Esophagus muscularis mucosa (tissue), 4 donors: ENCODE measurements at regions not wholly inside any gene's neighbourhood (a gene's known extent, or its start where the extent isn't known, plus 50 kb on each side); places are given as distances from the start of the nearest gene placed in this dataset.

Experiments
- CTCF ChIP-seq, 3 experiments: fragments of 200-600 bp in 2 of 3; fragments of 450-650 bp in 1 of 3; sonication (generic) in 2 of 3; IDR thresholded peaks; one replicate each; pipeline ENCODE4 v1.5.1; 2017 to 2019; ENCODE audit warnings: antibody characterized with exemption in 3 of 3, mild to moderate bottlenecking in 2 of 3, moderate library complexity in 1 of 3
- EP300 ChIP-seq: sonication (generic); formaldehyde crosslinking; IDR thresholded peaks from one replicate; pipeline ENCODE4 v1.6.1; 2017; ENCODE audit warnings: antibody characterized with exemption
- POLR2A ChIP-seq: fragments of 450-650 bp; IDR thresholded peaks from one replicate; pipeline ENCODE4 v1.6.1; 2017; ENCODE audit warnings: antibody characterized with exemption, moderate library complexity, mild to moderate bottlenecking, low read depth
- POLR2AphosphoS5 ChIP-seq, 2 donors: sonication (generic); formaldehyde crosslinking; IDR thresholded peaks; one replicate each; pipeline ENCODE4 v1.6.1; 2017; ENCODE audit warnings: antibody characterized with exemption in 2 of 2

GRCh38 chr15:62637574-62637897 is 405.0 kb upstream of the TPM1 start:
- TF ChIP-seq CTCF (IDR thresholded peaks at IDR 0.05) (no peak), POLR2A (no peak), POLR2AphosphoS5 (IDR thresholded peaks at IDR 0.05) (no peak), EP300 (no peak)
